A549 (cell line): ENCODE measurements at regions not wholly inside any gene's neighbourhood (a gene's known extent, or its start where the extent isn't known, plus 50 kb on each side); places are given as distances from the start of the nearest gene placed in this dataset.

Experiments used
- ATAC-seq, 2 experiments: fragments of 200-7000 bp in 1 of 2; fragments of >200 bp in 1 of 2; cut with Nextera tagmentation in 1 of 2; cut with Tn5 transposase in 1 of 2; 3 replicates each; pipeline versions ENCODE4 v1.8.0 to v1.9.1; 2018 to 2020; ENCODE audit warnings: mild to moderate bottlenecking in 1 of 2, moderate library complexity in 1 of 2
- CTCF ChIA-PET: fragments of 300-600 bp; sonication (Branson Sonifier 250); formaldehyde crosslinking; extraction: SDS; loops from one replicate; lab custom pipeline; 2021; ENCODE audit warnings: antibody characterized with exemption, inconsistent platforms; lab: Yijun Ruan, JAX
- POLR2A ChIA-PET: fragments of 350-600 bp; formaldehyde crosslinking; extraction: SDS; loops from one replicate; lab custom pipeline; 2021; ENCODE audit warnings: antibody characterized with exemption, inconsistent platforms; lab: Yijun Ruan, JAX
- DNase-seq, 2 experiments: peaks; one replicate each; pipeline versions ENCODE4 v3.0.0 to v3.0.0-alpha.2; 2011 to 2016; ENCODE audit warnings: low read depth in 1 of 2, low spot score in 1 of 2
- FAIRE-seq: peaks from 2 replicates; lab custom pipeline; 2011; peaks lifted over from hg19 to GRCh38; lab: Jason Lieb, UNC
- H3K27ac ChIP-seq, 2 experiments: fragments of >200 bp; sonication (Bioruptor Twin); formaldehyde crosslinking; 3 replicates each; pipeline ENCODE4 v1.5.1; 2016 to 2017
- H3K4me1 ChIP-seq: fragments of >200 bp; sonication (Bioruptor Twin); formaldehyde crosslinking; 3 replicates; pipeline ENCODE4 v1.6.1; 2016
- H3K4me2 ChIP-seq: fragments of >200 bp; sonication (Bioruptor Twin); formaldehyde crosslinking; 3 replicates; pipeline ENCODE4 v1.6.1; 2016
- H3K4me3 ChIP-seq: fragments of >200 bp; sonication (Bioruptor Twin); formaldehyde crosslinking; 3 replicates; pipeline ENCODE4 v1.5.1; 2016
- H3K9me3 ChIP-seq: fragments of >200 bp; sonication (Bioruptor Twin); formaldehyde crosslinking; 3 replicates; pipeline ENCODE4 v1.6.1; 2016
- ATOH8 ChIP-seq: fragments of 250-450 bp; sonication (Bioruptor Pico); IDR thresholded peaks from 2 replicates; pipeline ENCODE4 v1.5.0; 2020; ENCODE audit warnings: low read depth, mild to moderate bottlenecking, moderate library complexity
- CHD2 ChIP-seq: fragments of 150-350 bp; IDR thresholded peaks from 2 replicates; pipeline ENCODE4 v1.6.1; 2014; ENCODE audit warnings: low read length; ENCODE audit not compliant: partially characterized antibody
- CTCF ChIP-seq: fragments of >200 bp; sonication (Bioruptor Twin); formaldehyde crosslinking; IDR thresholded peaks from 3 replicates; pipeline ENCODE4 v1.5.1; 2016
- E2F6 ChIP-seq: IDR thresholded peaks from 2 replicates; pipeline ENCODE4 v1.6.1; 2012; ENCODE audit warnings: low read depth, borderline replicate concordance
- EHMT2 ChIP-seq: fragments of 200-600 bp; sonication (generic); IDR thresholded peaks from 2 replicates; pipeline ENCODE4 v1.6.1; 2016; ENCODE audit warnings: antibody characterized with exemption, low read depth, mild to moderate bottlenecking, moderate library complexity
- ELK1 ChIP-seq: fragments of 150-350 bp; IDR thresholded peaks from 2 replicates; pipeline ENCODE4 v1.6.1; 2014; ENCODE audit warnings: low read depth, mild to moderate bottlenecking, low read length
- HDAC2 ChIP-seq: fragments of 200-600 bp; sonication (generic); IDR thresholded peaks from 2 replicates; pipeline ENCODE4 v1.6.1; 2016
- HEYL ChIP-seq: fragments of 250-450 bp; sonication (Bioruptor Pico); IDR thresholded peaks from 2 replicates; pipeline ENCODE4 v1.8.0; 2021; ENCODE audit warnings: mild to moderate bottlenecking, moderate library complexity
- HOXA7 ChIP-seq: fragments of 250-450 bp; sonication (Bioruptor Pico); IDR thresholded peaks from 2 replicates; pipeline ENCODE4 v1.5.0; 2020; ENCODE audit warnings: mild to moderate bottlenecking, moderate library complexity
- HOXB5 ChIP-seq: fragments of 250-450 bp; sonication (Bioruptor Pico); IDR thresholded peaks from 2 replicates; pipeline ENCODE4 v1.5.0; 2020; ENCODE audit warnings: mild to moderate bottlenecking, moderate library complexity
- JUNB ChIP-seq: fragments of >200 bp; sonication (Bioruptor Twin); formaldehyde crosslinking; IDR thresholded peaks from 2 replicates; pipeline ENCODE4 v1.6.1; 2016
- MAX ChIP-seq: IDR thresholded peaks from 2 replicates; pipeline ENCODE4 v1.6.1; 2012
- NFE2L2 ChIP-seq: fragments of 150-350 bp; conservative IDR thresholded peaks from 2 replicates; pipeline ENCODE4 v1.6.1; 2014; ENCODE audit warnings: low read length
- NR3C1 ChIP-seq: fragments of >200 bp; sonication (Bioruptor Twin); formaldehyde crosslinking; IDR thresholded peaks from 3 replicates; pipeline ENCODE4 v1.6.1; 2017
- PHF8 ChIP-seq: fragments of 200-600 bp; sonication (generic); IDR thresholded peaks from 2 replicates; pipeline ENCODE4 v1.6.1; 2016; ENCODE audit warnings: low read depth, mild to moderate bottlenecking, antibody characterized with exemption, moderate library complexity, borderline replicate concordance
- POLR2A ChIP-seq: IDR thresholded peaks from 2 replicates; pipeline ENCODE4 v1.6.1; 2012; ENCODE audit warnings: mild to moderate bottlenecking, low read length
- RARB ChIP-seq: fragments of 250-450 bp; sonication (Bioruptor Pico); IDR thresholded peaks from 2 replicates; pipeline ENCODE4 v1.8.0; 2021; ENCODE audit warnings: mild to moderate bottlenecking, moderate library complexity
- RFX5 ChIP-seq: fragments of 450-650 bp; IDR thresholded peaks from 2 replicates; pipeline ENCODE4 v1.7.1; 2014; ENCODE audit warnings: antibody characterized with exemption, mild to moderate bottlenecking, moderate library complexity
- SMC3 ChIP-seq: fragments of >200 bp; sonication (Bioruptor Twin); formaldehyde crosslinking; IDR thresholded peaks from 3 replicates; pipeline ENCODE4 v1.6.1; 2018; ENCODE audit warnings: inconsistent platforms
- TFCP2L1 ChIP-seq: fragments of 250-450 bp; sonication (Bioruptor Pico); IDR thresholded peaks from 2 replicates; pipeline ENCODE4 v1.5.0; 2021; ENCODE audit warnings: mild to moderate bottlenecking
- TP53 ChIP-seq: fragments of 250-450 bp; sonication (Bioruptor Pico); IDR thresholded peaks from 2 replicates; pipeline ENCODE4 v1.5.0; 2021; ENCODE audit warnings: mild to moderate bottlenecking, moderate library complexity
- ZFP36 ChIP-seq: fragments of 450-650 bp; IDR thresholded peaks from 2 replicates; pipeline ENCODE4 v1.6.1; 2014; ENCODE audit warnings: borderline replicate concordance; ENCODE audit not compliant: partially characterized antibody
- WGBS: methylation state at CpG from one replicate; pipeline ENCODE4 v1.1.6; 2017; ENCODE audit errors: missing lambda C conversion rate; 5-methylcytosine and 5-hydroxymethylcytosine counted together

- H3K4me1 ChIP-seq, result no peaks in the 10 kb centered on the region
- POLR2A ChIA-PET, result no interaction called here
- no peak overlapping the region for H3K4me3 ChIP-seq
- FAIRE-seq, result no peak
- no peak overlapping the region for H3K27ac ChIP-seq
- no peaks in the 10 kb centered on the region for H3K9me3 ChIP-seq
- CTCF ChIA-PET, result no interaction called here
- TF ChIP-seq ATOH8 (CRISPR knock-in tag), result no peak
- TF ChIP-seq RARB (CRISPR knock-in tag), result no peak
- TF ChIP-seq TFCP2L1, result no peak
- TF ChIP-seq CHD2, result no peak
- no peak for TF ChIP-seq ZFP36
- no peak for TF ChIP-seq ELK1
- TF ChIP-seq EHMT2, result no peak
- TF ChIP-seq NFE2L2, result no peak
- no peak for TF ChIP-seq HEYL (CRISPR knock-in tag)
- no peak for TF ChIP-seq SMC3
- no peak overlapping the region for H3K4me2 ChIP-seq
- ATAC-seq, result no peak
- DNase-seq, result no peak
- WGBS, result 31% methylated on average over 4 of the region's 4 CpGs
Observed at GRCh38 chr11:109815500-109816150, 277.6 kb upstream of the ZC3H12C start.

- Histone ChIP-seq H3K4me3 (no peak overlapping the region), H3K27ac (no peak overlapping the region), H3K9me3 (no peaks in the 10 kb centered on the region), H3K4me1 (no peaks in the 10 kb centered on the region), H3K4me2 (no peak overlapping the region)
- no peak for ATAC-seq
- WGBS, result 50% methylated on average over 10 of the region's 10 CpGs
- CTCF ChIA-PET, result no interaction called here
- TF ChIP-seq HOXA7 (CRISPR knock-in tag) (no peak), NR3C1 (no peak), HOXB5 (CRISPR knock-in tag) (no peak), EHMT2 (no peak), ELK1 (no peak), RFX5 (no peak), JUNB (no peak), TP53 (CRISPR knock-in tag) (no peak), HDAC2 (no peak), TFCP2L1 (no peak), POLR2A (no peak), PHF8 (no peak), E2F6 (no peak), MAX (no peak), CTCF (no peak)
- no peak for FAIRE-seq
- POLR2A ChIA-PET, result no interaction called here
- no peak for DNase-seq
Observed at GRCh38 chr11:109818290-109818689, 274.9 kb upstream of the ZC3H12C start.
